ENCODE measurements at regions not wholly inside any gene's neighbourhood (a gene's known extent, or its start where the extent isn't known, plus 50 kb on each side); places are given as distances from the start of the nearest gene placed in this dataset.

DNA sequence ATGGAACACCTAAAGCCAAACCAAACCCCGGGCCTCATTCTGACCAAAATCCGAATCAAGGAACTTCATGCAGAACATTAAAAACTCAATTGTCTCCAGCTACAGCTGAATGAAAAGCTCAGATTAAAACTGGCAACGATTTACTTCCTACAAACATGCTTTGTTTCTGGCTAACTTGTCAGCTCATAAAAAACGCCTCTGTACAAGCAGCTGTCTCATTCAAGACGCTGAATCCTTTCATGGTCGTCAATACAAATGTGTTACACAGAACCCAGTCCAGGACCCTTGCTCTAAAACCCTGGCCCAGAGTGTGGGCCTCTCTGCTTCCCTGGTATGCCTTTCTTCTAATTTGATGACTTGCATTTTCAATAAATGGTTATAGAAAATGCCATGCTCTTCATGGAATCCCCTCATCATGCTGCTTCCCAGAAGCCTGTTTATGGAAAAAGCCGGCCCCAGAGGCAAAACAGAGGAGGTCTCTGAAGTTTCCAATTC lies 183.1 kb downstream of the PHLDA1 start:
- TF ChIP-seq, protein P1, sequence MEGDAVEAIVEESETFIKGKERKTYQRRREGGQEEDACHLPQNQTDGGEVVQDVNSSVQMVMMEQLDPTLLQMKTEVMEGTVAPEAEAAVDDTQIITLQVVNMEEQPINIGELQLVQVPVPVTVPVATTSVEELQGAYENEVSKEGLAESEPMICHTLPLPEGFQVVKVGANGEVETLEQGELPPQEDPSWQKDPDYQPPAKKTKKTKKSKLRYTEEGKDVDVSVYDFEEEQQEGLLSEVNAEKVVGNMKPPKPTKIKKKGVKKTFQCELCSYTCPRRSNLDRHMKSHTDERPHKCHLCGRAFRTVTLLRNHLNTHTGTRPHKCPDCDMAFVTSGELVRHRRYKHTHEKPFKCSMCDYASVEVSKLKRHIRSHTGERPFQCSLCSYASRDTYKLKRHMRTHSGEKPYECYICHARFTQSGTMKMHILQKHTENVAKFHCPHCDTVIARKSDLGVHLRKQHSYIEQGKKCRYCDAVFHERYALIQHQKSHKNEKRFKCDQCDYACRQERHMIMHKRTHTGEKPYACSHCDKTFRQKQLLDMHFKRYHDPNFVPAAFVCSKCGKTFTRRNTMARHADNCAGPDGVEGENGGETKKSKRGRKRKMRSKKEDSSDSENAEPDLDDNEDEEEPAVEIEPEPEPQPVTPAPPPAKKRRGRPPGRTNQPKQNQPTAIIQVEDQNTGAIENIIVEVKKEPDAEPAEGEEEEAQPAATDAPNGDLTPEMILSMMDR (IDR thresholded peaks at IDR 0.05): no peak
- no peak for TF ChIP-seq POLR2A (IDR thresholded peaks at IDR 0.05)

All from prostate gland (tissue), 2 donors.